Activated T-helper 1 cell treated with anti-CD3 and anti-CD28 coated beads, Interleukin-12 subunit alpha, Interleukin-12 subunit beta, Interleukin-2, Interleukin-4 antibody, amounts not matched to agents 30 ng/mL and 10 ng/mL and 1 ng/mL, durations not matched to agents 14 hours and 24 hours and 36 hours (primary cell): ENCODE measurements at regions not wholly inside any gene's neighbourhood (a gene's known extent, or its start where the extent isn't known, plus 50 kb on each side); places are given as distances from the start of the nearest gene placed in this dataset.
"Not testable (repeated sequence)": the region's sequence is repeated elsewhere in the genome, so short reads cannot be mapped to it uniquely, and the experiment has no call there.

Experiments
- DNase-seq: peaks from one replicate; pipeline ENCODE4 v3.0.0; 2021; ENCODE audit warnings: low spot score
- H3K27ac Mint-ChIP-seq: one replicate; pipeline ENCODE4 v1.8.0; 2021; ENCODE audit warnings: mild to moderate bottlenecking, mixed read lengths
- H3K27me3 Mint-ChIP-seq: one replicate; pipeline ENCODE4 v1.8.0; 2022; ENCODE audit warnings: mild to moderate bottlenecking, moderate library complexity, mixed read lengths; ENCODE audit not compliant: insufficient read depth
- H3K36me3 Mint-ChIP-seq: one replicate; pipeline ENCODE4 v1.8.0; 2021; ENCODE audit warnings: low read depth, mixed read lengths
- H3K4me1 Mint-ChIP-seq: one replicate; pipeline ENCODE4 v1.8.0; 2021; ENCODE audit warnings: low read depth, mixed read lengths
- H3K4me3 Mint-ChIP-seq: one replicate; pipeline ENCODE4 v1.8.0; 2021; ENCODE audit warnings: mild to moderate bottlenecking, moderate library complexity, mixed read lengths
- H3K9me3 Mint-ChIP-seq: one replicate; pipeline ENCODE4 v1.8.0; 2021; ENCODE audit warnings: mixed read lengths
- intact Hi-C: fragments of 100-400 bp; cut with micrococcal nuclease; formaldehyde crosslinking; loops from one replicate; pipeline ENCODE4 v1.15.1; 2024

DNA sequence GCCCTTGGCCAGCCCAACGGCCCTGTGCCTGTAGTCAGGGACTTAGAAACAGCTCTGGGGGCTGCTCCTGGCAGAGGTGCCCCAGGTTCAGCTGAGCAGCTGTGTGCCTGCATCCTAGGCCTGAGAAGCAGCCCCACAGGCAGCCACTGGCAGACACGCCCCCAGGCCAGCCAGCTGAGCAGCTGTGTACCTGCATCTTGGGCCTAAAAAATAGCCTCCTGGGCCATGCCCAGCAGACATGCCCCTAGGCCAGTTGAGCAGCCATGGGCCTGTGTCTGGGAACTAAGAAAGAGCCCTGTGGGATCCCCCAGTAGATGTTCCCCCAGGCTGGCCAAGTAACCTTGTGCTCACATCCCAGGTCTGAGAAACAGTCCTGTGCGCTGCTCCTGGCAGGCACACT, 64.0 kb downstream of the TBR1 start:
- intact Hi-C loops = no loop called here
- Mint-ChIP-seq H3K27ac (no peak overlapping the region), H3K27me3 (peaks cover 8% of the 10 kb centered on the region), H3K36me3 (no peaks in the 10 kb centered on the region), H3K4me1 (no peaks in the 10 kb centered on the region), H3K4me3 (no peak overlapping the region), H3K9me3 (peaks cover 17% of the 10 kb centered on the region)
- no peak for DNase-seq

GRCh38 chr2:161481619-161482018, 65.5 kb downstream of the TBR1 start:
- H3K36me3 Mint-ChIP-seq = no peaks in the 10 kb centered on the region
- peaks cover 17% of the 10 kb centered on the region for H3K9me3 Mint-ChIP-seq
- H3K4me3 Mint-ChIP-seq = no peak overlapping the region
- H3K27ac Mint-ChIP-seq = no peak overlapping the region
- H3K4me1 Mint-ChIP-seq = no peaks in the 10 kb centered on the region
- DNase-seq = no peak
- H3K27me3 Mint-ChIP-seq = peaks cover 8% of the 10 kb centered on the region
- intact Hi-C loops = no loop called here

GRCh38 chr2:161484061-161484460, 68.0 kb downstream of the TBR1 start:
- peaks cover 8% of the 10 kb centered on the region for H3K27me3 Mint-ChIP-seq
- intact Hi-C loops = no loop called here
- H3K4me1 Mint-ChIP-seq = no peaks in the 10 kb centered on the region
- DNase-seq = no peak
- no peak overlapping the region for H3K4me3 Mint-ChIP-seq
- H3K27ac Mint-ChIP-seq = no peak overlapping the region
- H3K36me3 Mint-ChIP-seq = no peaks in the 10 kb centered on the region
- peaks cover 17% of the 10 kb centered on the region for H3K9me3 Mint-ChIP-seq

DNA sequence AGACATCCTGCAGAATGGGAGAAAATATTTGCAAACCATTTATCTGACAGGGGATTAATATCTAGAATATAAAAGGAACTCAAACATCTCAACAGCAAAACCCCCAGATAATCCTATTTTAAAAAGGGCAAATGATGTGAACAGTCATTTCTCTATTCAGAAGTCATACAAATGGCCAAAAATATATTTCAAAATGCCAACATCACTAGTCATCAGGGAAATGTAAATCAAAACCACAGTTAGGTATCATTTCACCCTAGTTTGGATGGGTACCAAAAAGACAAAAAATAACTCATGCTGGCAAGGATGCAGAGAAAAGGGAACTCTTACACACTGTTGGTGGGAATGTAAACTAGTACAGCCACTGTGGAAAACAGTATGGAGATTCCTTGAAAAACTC, 70.0 kb downstream of the TBR1 start:
- Mint-ChIP-seq H3K4me3 (no peak overlapping the region), H3K36me3 (no peaks in the 10 kb centered on the region), H3K27me3 (peaks cover 8% of the 10 kb centered on the region), H3K27ac (no peak overlapping the region), H3K4me1 (no peaks in the 10 kb centered on the region), H3K9me3 (peaks cover 11% of the 10 kb centered on the region)
- no peak for DNase-seq
- intact Hi-C loops = no loop called here

DNA sequence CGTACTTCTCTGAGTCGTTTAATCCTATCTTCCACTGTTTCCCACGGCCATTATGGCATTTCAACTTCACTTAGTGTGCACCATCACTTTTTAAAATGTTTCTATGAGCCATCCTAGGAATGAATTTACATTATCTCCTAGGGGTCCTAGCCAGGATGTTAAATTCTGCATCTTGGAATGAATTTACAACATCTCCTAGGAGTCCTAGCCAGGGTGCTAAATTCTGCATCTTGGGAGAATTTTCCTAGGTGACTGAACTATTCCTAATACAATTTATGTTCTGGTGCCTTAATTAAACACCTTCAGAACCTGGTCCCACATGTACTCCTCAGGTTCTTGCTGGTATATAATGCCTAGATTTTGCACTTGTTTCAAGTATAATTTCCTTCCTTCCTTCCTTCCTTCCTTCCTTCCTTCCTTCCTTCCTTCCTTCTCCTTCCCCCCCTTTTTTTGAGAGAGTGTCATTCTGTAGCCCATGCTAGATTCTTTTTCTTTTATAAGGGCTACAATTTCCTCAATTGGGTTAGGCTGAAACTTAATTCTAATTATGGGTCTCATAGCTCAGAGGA, 72.1 kb downstream of the TBR1 start:
- Mint-ChIP-seq H3K27ac (no peak overlapping the region), H3K36me3 (no peaks in the 10 kb centered on the region), H3K4me1 (no peaks in the 10 kb centered on the region), H3K27me3 (peaks cover 5% of the 10 kb centered on the region), H3K4me3 (no peak overlapping the region), H3K9me3 (no peaks in the 10 kb centered on the region)
- DNase-seq = no peak
- intact Hi-C loops = no loop called here

DNA sequence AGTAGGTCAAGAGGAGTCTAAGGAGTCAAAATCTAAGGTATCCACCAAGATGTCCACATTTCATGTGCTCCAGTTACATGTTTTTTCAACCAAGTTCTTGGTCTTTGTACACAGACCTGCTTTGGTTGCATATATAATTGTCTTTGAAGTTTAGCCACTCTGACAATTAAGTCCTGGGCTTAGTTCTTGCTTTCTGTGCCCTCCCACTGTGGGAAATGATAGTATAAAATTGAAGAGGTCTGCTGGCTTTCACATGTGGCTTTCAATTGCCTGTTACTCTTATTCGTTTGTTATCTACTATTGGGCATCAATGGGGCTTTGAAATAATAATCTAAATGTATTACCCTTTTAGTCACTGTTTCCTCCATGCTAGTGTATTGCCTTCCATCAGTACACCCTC, 72.8 kb downstream of the TBR1 start:
- intact Hi-C loops = no loop called here
- Mint-ChIP-seq H3K4me3 (no peak overlapping the region), H3K27ac (no peak overlapping the region), H3K27me3 (peaks cover 3% of the 10 kb centered on the region), H3K4me1 (no peaks in the 10 kb centered on the region), H3K36me3 (no peaks in the 10 kb centered on the region), H3K9me3 (no peaks in the 10 kb centered on the region)
- DNase-seq = no peak

DNA sequence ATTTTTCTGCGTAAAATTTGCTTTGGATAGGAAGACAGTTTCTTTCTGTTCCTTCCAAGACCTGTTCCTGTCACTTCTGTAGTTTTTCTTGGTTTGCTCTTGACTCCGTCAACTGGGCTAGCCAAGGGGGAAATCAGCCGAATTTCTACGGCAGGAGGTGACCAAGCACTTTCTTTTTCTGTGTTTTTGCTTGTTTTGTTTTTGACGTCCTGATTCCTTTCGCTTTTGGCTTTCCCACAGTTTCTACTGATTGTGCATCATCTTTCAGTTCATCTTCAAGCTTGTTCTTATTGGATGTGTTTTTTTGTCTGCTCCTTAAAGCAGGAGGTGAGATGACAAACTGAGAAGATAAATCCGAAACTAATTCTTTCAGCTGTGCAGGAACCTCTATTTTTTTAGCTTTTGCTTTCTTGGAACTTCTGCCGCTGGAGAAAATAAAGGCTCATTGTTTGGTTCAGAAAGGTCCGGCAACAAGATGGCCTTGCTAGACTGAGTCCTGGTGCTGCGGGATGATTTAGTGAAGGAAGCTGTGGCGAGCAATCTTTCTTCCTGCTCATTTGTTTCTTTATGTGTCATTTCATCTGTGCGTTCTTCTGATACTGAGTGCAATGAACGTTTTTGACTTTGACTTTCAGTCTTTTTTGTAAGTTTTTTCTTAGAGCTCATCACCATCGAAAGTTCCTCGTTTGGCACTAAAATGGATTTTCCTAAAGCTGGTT, 85.0 kb downstream of the TBR1 start:
- peaks cover 18% of the 10 kb centered on the region for H3K27me3 Mint-ChIP-seq
- H3K27ac Mint-ChIP-seq = peak overlapping the region; percentile 61
- intact Hi-C loops, H3K36me3 Mint-ChIP-seq, H3K9me3 Mint-ChIP-seq: not testable (repeated sequence)
- peak overlapping the region; percentile 81 for H3K4me3 Mint-ChIP-seq
- DNase-seq = peak; percentile 10
- peaks cover 14% of the 10 kb centered on the region for H3K4me1 Mint-ChIP-seq

- H3K4me3 Mint-ChIP-seq, DNase-seq, H3K36me3 Mint-ChIP-seq, intact Hi-C loops, H3K9me3 Mint-ChIP-seq, H3K27ac Mint-ChIP-seq: not testable (repeated sequence)
- Mint-ChIP-seq H3K27me3 (peaks cover 17% of the 10 kb centered on the region), H3K4me1 (peaks cover 14% of the 10 kb centered on the region)
Measured at GRCh38 chr2:161502279-161502678, 86.2 kb downstream of the TBR1 start.

GRCh38 chr2:161504628-161505289, 88.7 kb downstream of the TBR1 start:
- Mint-ChIP-seq H3K27me3 (peaks cover 12% of the 10 kb centered on the region), H3K4me1 (peaks cover 14% of the 10 kb centered on the region)
- DNase-seq, H3K27ac Mint-ChIP-seq, intact Hi-C loops, H3K36me3 Mint-ChIP-seq, H3K9me3 Mint-ChIP-seq, H3K4me3 Mint-ChIP-seq: not testable (repeated sequence)

DNA sequence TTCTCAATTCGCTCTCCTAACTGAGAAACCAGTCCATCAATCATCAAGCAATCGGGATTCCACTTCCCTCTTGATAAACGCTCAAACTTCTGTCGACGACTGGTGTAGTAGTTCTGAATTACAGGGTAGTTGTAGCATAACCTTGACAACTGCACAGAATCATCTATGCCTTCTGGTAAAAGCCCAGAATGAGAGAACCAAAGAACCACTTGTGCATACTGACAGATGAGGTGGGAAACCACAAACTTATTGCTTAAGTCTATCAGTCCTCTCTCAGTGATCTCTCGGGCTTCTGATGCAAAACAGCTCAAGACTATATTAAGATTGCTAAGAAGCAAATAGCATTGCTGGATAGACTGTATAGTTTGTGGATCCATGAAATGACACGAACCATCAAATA, 89.4 kb downstream of the TBR1 start:
- H3K36me3 Mint-ChIP-seq, DNase-seq, H3K4me3 Mint-ChIP-seq, H3K27ac Mint-ChIP-seq, intact Hi-C loops, H3K9me3 Mint-ChIP-seq: not testable (repeated sequence)
- Mint-ChIP-seq H3K4me1 (peaks cover 14% of the 10 kb centered on the region), H3K27me3 (peaks cover 14% of the 10 kb centered on the region)

DNA sequence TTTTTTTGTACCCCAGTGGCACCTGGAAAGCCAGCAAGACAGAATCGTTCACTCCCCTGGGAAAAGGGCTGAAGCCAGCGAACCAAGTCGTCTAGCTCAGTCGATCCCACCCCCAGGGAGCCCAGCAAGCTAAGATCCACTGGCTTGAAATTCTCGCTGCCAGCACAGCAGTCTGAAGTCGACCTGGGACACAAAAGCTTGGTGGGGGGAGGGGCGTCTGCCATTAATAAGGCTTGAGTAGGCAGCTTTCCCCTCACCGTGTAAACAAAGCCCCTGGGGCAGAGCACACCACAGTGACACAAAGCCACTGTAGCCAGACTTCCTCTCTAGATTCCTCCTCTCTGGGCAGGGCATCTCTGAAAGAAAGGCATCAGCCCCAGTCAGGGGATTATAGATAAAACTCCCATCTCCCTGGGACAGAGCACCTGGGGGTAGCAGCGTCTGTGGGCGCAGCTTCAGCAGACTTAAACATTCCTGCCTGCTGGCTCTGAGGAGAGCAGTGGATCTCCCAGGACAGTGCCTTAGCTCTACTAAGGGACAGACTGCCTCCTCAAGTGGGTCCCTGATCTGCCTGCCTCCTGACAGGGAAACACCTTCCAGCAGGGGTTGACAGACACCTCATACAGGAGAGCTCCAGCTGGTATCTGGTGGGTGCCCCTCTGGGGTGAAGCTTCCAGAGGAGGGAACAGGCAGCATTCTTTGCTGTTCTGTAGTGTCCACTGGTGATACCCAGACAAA, 97.4 kb downstream of the TBR1 start:
- Mint-ChIP-seq H3K27me3 (peaks cover 15% of the 10 kb centered on the region), H3K9me3 (peaks cover 10% of the 10 kb centered on the region)
- H3K4me3 Mint-ChIP-seq, H3K27ac Mint-ChIP-seq, H3K36me3 Mint-ChIP-seq, intact Hi-C loops, H3K4me1 Mint-ChIP-seq, DNase-seq: not testable (repeated sequence)

DNA sequence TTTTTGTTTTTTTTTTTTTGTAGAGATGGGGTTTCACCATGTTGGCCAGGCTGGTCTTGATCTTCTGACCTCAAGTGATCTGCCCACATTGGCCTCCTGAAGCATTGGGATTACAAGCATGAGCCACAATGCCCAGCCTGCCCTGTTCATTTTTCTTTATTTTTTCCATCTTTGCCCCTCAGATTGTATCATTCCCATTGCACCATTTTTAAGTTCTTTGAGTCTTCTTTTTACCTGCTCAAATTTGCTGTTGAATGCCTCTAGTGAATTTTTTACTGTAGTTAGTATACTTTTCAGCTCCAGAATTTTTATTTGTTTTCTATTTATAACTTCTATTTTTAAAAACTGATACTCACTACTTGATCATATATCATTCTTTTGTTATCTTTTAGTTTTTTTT, 101.4 kb upstream of the SLC4A10 start:
- intact Hi-C loops = no loop called here
- H3K36me3 Mint-ChIP-seq = no peaks in the 10 kb centered on the region
- no peak overlapping the region for H3K27ac Mint-ChIP-seq
- H3K4me1 Mint-ChIP-seq = no peaks in the 10 kb centered on the region
- peaks cover 5% of the 10 kb centered on the region for H3K27me3 Mint-ChIP-seq
- no peak for DNase-seq
- H3K9me3 Mint-ChIP-seq = peaks cover 15% of the 10 kb centered on the region
- no peak overlapping the region for H3K4me3 Mint-ChIP-seq

GRCh38 chr2:161533218-161533617, 91.0 kb upstream of the SLC4A10 start:
- H3K9me3 Mint-ChIP-seq = peaks cover 3% of the 10 kb centered on the region
- intact Hi-C loops = no loop called here
- H3K4me1 Mint-ChIP-seq = no peaks in the 10 kb centered on the region
- no peak overlapping the region for H3K4me3 Mint-ChIP-seq
- H3K27me3 Mint-ChIP-seq = peaks cover 2% of the 10 kb centered on the region
- H3K27ac Mint-ChIP-seq = no peak overlapping the region
- no peaks in the 10 kb centered on the region for H3K36me3 Mint-ChIP-seq
- no peak for DNase-seq
